HG02852 (cell line): ENCODE measurements at regions not wholly inside any gene's neighbourhood (a gene's known extent, or its start where the extent isn't known, plus 50 kb on each side); places are given as distances from the start of the nearest gene placed in this dataset.

ENCODE experiments used
- ATAC-seq: cut with Tn5 transposase; IDR thresholded peaks from one replicate; pipeline ENCODE4 v1.9.1; 2021; ENCODE audit warnings: mild to moderate bottlenecking, moderate library complexity; ENCODE audit not compliant: unreplicated experiment

GRCh38 chr2:222146488-222146887 lies 152.3 kb downstream of the PAX3 start:
- no peak for ATAC-seq

GRCh38 chr2:222142027-222142426 lies 156.8 kb downstream of the PAX3 start:
- no peak for ATAC-seq

GRCh38 chr2:222136106-222136630 lies 162.6 kb downstream of the PAX3 start:
- no peak for ATAC-seq

- ATAC-seq = no peak
Measured at GRCh38 chr2:222134654-222135053, 164.1 kb downstream of the PAX3 start.

DNA sequence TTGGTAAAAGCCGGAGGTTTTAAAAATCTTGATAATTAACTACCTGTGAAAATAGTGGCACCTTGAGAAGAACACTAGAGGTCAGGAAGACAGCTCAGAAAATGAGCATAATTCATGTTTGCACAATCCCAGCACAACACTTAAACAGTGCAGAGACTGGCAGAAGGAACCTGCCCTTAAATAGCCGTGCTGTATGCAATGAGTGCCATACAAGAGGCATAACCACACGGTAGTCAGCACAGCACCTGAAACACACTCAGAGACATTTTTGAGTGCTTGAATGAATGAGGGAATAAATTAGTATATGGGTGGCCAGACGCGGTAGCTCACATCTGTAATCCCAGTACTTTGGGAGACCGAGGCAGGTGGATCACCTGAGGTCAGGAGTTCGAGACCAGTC lies 164.9 kb downstream of the PAX3 start:
- ATAC-seq = no peak

DNA sequence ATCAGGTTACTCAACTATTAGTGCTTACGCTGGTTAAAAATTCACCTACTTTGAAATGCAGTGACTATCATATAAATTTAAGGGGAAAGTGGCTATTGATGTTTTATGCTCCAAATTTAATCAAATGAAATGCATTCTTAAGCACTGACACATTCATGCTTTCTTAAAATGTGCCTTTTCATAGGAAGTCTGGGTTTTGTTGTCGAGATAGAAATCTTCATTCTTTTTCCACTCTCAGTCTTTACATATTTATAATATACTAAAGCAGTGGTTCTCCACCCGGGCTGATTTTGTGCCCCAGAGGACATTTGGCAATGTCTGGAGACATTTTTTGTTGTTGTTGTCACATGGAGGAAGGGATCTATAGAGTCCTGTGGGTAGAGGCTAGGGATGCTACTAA lies 167.9 kb downstream of the PAX3 start:
- no peak for ATAC-seq

DNA sequence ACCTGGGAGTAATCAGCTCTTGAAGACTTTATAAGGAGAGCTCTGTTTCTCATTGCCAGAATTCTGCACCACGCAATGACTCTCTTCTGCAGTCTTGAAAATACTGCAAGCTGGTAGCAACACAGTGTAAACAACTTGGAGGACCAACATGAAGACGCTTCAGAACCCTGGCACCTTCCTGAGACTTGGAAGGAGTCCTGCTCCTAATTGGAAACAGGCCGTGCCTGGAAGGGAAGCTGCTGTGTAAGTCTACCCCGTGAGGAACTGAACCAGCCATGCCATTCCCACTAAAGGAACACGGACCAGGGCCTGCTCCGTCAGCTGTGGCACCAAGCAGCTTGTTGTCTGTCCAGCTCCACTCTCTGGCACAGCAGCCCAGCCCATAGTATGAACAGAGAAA lies 171.1 kb downstream of the PAX3 start:
- ATAC-seq = no peak

GRCh38 chr2:222120933-222121332 lies 177.9 kb downstream of the PAX3 start:
- ATAC-seq = no peak

GRCh38 chr2:222115296-222115695 lies 183.5 kb downstream of the PAX3 start:
- ATAC-seq = no peak

GRCh38 chr2:222108957-222109585 lies 189.7 kb downstream of the PAX3 start:
- no peak for ATAC-seq

DNA sequence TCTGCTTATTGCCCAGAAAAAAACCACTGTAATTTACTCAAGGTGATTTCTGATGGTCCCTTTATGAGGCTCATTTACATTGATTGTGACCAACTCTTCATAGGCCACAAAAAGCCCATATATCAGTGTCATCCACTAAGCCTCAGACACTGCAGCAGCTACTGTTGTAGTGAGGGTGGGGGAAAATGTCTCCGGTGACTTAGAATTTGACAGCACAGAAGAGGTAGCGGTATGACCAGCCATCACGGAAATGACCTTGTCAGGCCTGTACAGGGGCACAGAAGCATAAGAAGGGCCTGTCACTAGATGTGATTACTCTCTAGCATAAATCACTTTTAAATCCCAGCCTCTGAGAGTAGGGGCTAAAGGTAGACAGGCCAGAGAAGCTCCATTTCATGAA lies 190.3 kb downstream of the PAX3 start:
- no peak for ATAC-seq

- no peak for ATAC-seq
Measured at GRCh38 chr2:222105046-222105445, 193.8 kb downstream of the PAX3 start.

- ATAC-seq = no peak
Measured at GRCh38 chr2:222102575-222103349, 196.0 kb downstream of the PAX3 start.

- ATAC-seq = no peak
Measured at GRCh38 chr2:222100704-222101699, 197.8 kb downstream of the PAX3 start.

- no peak for ATAC-seq
Measured at GRCh38 chr2:222088561-222088960, 210.2 kb downstream of the PAX3 start.

- no peak for ATAC-seq
Measured at GRCh38 chr2:222087998-222088397, 210.8 kb downstream of the PAX3 start.

- no peak for ATAC-seq
Measured at GRCh38 chr2:222082201-222082600, 216.6 kb downstream of the PAX3 start.

- no peak for ATAC-seq
Measured at GRCh38 chr2:222080141-222080540, 218.7 kb downstream of the PAX3 start.

- ATAC-seq = no peak
Measured at GRCh38 chr2:222076973-222077690, 221.7 kb downstream of the PAX3 start.

DNA sequence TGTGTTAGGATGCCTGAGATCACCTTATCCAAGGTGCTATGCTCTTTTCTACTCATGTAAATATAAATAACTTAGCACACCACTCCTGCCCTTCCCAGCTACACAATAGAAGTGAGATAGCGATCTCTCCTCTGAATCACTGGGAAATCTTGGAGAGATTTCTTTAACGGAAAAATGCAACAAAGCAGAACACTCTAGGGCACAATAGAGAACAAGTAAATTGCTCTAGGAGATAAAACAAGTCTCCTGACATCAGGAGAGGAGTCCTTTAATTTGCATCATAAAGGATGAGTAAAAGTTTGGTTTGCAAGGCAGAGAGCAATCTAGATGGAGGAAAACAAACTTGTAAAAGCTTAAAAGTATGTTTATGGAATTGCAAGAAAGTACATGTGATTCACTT lies 224.1 kb downstream of the PAX3 start:
- ATAC-seq = no peak

DNA sequence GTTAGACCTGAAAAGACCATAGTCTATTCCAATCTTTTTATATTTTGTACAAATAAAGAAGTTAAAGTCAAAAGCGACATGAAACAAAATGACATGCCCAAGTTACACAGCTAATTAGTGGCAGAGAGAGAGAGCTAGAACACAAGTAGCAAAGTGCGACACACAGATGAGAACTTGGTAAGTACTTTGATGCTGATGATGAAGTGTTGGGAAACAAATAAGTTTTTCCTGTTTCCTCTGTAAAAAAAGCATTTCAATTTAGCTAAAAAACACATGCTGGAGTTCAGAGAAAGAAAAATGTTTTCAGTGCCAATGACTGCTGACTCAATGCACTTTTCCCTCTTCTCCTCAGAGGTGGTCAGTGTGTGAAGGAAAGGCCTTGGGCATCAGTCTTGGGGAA lies 226.9 kb downstream of the PAX3 start:
- ATAC-seq = no peak
